Inflammatory macrophage treated with lipopolysaccharide for 4 hours (primary cell): ENCODE measurements at regions not wholly inside any gene's neighbourhood (a gene's known extent, or its start where the extent isn't known, plus 50 kb on each side); places are given as distances from the start of the nearest gene placed in this dataset.
"Not testable (repeated sequence)": the region's sequence is repeated elsewhere in the genome, so short reads cannot be mapped to it uniquely, and the experiment has no call there.

Experiments
- DNase-seq: peaks from one replicate; pipeline ENCODE4 v3.0.0-alpha.2; 2020

DNA sequence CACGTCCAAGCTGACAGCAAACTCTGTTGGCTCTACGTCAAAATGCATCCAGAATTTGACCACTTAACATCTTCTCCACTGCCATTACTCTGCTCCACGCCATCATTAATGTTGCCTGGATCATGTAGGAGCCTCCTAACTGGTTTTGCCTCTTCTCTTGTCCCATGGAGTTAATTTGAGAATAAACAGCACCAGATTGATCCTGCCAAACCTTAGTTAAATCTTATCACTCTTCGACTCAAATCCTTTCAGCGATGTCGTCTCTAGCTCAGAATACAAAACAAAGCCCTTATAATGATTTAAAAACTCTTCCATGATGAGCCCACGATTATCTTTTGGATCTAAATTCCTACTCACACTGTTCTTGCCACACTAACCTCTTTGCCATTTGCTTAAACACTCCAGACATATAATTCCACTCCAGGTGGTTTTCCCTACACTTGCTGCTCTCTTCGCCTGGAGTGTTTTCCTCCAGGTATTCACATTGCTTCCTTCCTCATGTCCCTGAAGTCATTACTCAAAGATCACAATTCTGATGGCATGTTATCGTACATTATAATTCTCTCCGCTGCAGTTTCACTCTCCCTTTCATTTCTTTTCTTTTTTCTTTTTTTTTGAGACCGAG, 90.7 kb upstream of the KCNK2 start:
- DNase-seq = no peak

DNA sequence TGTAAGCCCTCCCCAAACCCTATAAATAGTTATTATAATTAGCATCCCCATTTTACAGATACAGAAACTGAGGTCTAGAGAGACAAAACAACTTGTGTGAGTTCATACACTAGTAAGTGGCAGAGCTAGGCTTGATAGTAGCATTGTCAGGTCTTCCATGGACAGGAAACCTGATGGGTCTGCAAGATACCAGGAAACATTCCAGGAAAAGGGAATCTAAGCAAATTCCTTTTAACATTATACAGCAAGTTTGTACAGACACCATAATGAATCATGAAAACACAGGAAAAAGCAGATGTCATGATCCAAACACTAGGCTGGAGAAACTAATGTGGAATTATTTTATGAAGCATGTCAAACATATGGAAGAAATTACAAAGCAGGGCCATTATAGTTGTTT, 89.1 kb upstream of the KCNK2 start:
- no peak for DNase-seq

DNA sequence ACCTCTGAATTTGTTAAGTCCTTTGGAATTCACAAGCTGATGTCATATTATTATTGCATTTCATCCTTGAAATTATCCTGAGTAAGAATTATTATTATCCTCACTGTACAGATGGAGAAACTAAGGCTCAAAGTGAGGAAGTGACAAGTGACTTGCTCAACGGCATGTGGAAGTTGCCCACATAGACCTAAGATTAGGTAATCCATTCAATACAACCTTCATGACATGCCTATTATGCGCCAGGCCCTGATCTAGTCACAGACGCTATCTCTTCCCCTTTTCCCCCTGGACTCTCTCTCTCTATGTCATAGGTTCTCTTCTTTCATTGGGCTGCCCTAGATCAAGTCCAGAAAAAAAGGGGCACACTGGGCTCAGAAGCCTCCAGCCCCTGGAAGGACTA, 84.9 kb upstream of the KCNK2 start:
- DNase-seq = no peak

DNA sequence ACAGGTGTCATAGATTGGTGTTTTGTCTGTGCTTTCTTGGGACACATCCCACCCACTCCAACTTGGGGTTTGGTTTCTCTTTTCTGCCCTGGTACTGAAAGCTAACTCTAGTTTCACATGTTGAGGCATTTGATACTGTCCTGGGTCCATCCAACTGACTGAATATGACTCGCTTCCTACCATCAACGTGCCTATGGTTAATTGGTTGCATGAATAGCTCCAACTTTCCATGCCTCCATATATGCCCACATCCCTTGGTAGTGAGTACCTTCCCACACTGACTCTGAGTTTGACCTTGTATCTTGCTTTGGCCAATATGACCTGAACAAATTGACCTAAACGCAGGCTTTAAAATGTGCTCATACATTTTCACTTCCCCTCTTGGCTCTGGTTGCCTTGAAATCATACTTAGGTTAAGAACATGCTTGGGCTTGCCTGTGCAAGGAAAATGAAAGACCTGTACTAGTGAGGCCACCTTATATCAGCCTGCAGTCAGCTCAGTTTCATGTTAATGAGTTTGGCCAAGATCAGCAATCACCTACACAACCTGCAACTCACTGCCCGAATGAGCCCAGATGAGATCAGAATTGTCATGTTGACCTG, 81.0 kb upstream of the KCNK2 start:
- DNase-seq = no peak

DNA sequence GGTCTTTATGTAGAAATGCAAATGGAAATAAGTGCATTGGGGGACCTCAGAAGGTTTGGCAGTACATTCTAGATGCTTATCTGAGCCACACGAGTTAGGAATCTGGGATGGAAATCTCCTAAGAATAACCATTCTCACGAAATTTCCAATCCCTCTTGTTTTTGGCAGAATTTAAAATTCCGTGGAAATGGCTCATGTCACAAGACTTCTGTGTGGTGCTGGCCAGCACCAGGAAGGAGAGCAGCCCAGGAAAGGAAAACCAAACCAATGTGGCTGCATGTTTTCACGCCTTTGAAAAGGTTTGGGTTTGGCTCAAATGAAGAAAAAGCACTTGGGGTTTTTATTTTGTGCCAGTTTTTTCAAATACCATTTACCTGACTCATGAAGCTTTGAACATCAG, 80.1 kb upstream of the KCNK2 start:
- no peak for DNase-seq

DNA sequence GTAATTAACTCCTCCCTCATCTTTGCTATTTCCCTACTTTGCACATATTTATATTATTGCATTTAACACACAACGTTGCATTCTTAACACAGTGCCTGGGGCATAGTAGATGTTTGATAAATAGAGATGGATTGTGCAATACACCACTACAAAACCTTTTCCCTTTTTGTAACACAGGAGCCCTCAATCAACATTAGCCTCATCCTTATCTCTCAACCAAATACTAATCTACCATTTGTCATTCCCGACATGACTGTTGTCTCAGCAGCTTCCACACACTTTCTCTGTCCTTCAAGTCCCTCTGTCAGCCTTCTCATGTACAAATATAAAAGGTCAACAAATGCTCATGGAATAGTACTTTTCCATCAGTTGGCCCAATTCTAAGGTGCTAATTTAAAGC, 78.9 kb upstream of the KCNK2 start:
- no peak for DNase-seq

DNA sequence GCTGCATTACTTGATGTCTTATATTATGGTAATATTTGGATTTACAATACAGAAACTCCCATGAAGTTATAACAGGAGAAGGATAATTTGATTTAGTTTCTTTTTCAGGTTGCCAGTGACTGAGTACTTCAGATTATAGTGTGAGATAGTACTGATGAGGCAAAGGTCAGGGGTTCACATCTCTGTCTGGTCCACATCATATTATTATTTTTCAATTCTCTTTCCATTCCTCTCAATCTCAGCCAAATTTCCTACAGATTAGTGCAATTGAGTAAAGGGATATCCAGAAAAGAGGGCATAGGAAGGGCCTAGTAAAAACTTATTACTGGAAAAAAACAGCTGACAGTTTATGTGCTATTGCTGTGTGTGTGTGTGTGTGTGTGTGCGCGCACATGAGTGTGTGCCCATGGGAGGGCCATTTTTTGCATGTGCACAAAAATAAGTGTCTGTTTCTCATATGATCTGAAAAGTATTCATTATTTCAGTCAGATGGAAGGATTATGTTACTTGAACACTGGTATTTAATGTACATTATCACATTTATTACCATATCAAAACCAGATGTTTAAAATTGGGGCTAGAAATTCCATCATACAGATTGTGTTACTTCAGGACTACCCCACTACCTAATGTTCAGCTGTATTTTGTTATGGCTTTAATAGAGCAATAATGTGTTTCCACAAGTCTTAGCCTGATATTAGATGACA, 78.3 kb upstream of the KCNK2 start:
- no peak for DNase-seq

DNA sequence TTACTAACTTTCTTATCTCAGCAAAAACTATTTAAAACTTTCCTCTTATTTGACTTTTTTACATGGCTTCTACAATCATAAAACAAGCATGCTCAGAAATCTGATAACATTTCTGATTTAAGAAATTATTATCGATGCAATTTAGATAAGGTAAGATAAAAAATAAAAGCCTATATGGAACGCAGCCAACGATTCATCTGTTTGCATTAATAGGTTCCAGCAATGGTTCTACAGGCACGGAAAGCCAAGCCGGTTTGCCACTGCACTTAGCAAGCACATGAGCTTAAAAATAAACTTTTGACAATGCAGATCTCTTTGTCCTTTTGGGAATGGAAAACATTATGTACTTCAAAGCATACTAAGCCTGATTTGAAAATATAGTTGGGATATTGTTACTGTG, 77.5 kb upstream of the KCNK2 start:
- no peak for DNase-seq

DNA sequence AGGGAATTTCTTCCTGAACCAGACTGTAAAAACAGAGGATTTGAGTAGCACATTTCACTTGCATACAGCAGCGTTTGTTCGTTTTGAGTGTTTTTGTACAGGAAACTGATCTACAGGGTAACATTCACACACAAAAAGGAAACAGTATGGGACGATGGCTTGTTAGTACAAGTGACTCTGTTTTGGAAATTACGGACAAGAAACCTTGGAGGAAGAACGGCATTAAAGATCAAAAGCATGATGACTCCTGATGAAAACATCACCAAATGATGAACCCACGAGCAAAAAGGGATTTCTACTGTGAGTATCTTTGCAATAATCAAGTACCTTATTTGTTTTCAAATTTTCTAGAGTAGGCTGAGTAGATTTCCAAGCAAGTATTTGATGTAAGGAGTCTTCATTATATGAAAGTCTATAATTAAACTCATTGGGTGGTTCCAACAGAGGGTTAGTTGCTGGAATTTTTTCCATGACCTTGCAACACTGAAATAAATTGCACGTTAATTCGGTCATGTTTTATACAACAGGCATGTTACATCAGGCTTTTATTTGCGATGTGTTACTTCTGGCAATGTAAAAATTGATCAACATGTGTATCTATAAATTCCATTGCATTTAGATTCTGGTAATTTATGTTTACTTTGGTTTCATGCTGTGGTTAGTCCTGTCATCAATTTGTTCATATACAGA, 76.7 kb upstream of the KCNK2 start:
- DNase-seq = no peak

DNA sequence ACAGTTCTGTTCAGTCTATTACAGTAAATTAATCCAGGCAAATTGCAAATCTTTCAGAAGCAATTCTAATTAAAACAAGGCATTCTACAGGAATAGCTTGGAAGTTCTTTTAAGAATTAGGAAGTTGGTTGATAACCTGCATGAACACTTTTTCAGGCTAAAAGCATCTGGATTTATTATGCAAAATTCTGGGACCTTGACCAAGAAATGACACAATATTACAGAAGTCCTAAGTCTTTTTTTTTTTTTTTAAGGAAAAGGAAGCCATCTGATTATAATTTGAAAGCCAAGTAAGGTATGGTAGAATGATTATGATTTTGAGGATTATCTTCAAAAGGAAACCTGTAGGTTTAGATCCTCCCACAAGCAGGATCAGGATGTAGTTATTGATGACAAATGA, 74.7 kb upstream of the KCNK2 start:
- no peak for DNase-seq

DNA sequence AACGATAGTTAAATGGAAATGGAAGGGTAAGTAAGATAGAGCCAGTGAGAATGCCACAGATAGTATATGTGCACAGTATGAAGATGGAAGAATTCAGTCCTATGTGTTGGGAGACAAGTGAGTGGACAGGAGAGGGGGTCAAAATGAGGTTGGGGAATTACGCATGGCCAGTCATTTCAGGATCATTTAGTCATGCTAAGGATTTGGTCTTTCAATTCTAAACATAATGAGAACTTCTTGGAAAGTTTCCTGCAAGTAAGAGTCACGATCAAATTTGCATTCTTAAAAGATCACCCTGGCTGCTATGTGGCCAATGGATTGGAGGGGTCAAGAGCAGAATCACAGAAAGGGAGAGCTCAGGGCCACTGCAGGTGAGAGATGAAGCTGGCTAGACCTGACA, 64.0 kb upstream of the KCNK2 start:
- no peak for DNase-seq

DNA sequence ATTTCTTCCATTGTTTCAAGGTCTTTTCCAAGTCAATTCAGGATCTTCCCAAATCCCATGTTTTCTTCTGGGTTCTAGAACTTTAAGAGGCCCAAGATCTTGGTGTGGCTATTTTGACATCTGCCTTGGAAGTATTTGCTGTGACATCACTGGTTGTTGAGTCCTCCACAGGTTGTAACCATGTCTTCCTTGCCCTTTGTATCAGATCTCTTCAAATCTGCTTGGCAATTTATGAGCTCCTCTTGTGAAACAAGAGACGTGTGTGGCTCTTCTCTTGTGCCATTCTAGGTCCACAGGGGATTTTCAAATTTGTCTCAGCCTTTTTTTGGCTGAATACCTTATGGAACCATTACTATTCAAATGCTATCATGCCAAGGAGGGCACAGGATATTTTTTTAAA, 60.3 kb upstream of the KCNK2 start:
- DNase-seq = no peak

DNA sequence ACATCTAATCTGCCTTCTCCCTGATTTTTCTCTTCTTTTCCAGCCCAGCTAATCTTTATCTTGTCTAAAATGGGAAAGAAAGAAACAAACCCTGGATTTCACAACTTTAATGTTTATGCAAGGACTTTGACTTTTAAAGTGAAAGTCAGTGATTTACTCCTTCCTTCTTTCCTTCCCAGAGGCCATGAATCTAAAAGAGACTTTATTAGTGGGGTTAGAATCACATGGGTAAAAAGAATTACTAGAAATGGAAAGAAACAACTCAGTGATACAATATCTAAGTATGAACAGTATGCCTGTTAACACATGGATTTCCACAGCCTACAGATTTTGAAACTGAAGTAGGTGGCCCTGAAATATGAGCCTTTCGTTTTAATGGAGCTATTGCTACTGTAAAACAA, 59.8 kb upstream of the KCNK2 start:
- no peak for DNase-seq

DNA sequence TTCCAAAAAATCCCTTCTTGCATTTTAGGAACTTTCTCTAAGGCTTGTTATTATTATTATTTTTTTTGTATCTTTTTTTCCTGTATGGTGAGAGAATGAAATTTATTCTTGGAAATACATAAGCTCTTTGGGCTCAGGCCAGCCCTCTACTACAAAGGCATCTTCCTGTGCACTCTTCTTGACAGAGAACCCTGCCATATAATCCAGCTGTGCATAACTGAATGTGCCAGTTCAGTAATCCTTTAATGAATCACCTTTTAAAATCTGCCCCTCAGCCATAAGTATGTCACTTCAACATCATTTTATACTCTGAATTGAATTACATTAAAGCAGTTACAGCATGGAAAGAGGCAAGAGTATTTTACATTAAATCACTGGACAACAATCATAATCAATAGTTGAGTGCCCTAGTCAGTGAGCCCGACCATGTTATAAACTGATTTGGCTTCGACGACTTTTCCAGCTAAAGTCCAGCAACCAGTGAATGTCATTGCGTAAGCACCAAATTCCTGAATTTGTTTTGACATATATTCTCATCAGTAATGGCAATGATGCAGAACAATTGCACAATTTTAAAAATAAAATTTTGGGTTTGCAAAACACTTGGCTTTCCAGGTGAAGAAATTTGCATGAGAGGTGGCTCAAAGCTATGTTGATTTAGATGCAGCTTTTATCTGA, 59.2 kb upstream of the KCNK2 start:
- no peak for DNase-seq

DNA sequence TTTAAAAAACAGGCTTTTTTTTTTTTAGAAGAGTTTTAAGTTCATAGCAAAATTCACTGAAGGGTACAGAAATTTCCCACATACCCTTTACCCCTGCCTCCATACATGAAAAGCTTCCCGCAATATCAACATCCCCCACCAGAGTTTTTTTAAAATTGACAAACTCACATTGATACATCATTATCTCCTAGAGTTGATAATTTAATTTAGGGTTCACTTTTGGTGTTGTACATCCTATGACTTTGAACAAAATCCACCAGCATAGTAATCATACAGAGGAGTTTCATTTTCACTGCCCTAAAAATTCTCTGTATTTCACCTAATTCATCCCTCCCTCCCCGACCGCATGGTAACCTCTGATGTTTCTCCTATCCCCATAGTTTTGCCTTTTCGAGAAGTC, 53.6 kb upstream of the KCNK2 start:
- no peak for DNase-seq

DNA sequence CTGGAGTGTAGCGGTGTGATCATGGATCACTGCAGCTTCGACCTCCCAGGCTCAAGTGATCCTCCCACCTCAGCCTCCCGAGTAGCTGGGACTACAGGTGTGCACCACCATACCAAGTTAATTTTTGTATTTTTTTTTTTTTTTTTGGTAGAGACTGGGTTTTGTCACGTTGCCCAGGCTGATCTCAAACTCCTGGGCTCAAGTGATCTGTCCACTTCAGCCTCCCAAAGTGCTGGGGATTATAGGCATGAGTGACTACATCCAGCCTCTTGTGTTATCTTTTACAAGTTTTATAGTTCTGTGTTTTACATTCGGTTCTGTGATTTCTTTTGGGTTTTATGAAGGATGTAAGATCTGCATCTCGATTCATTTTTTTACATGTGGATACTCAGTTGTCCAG, 52.0 kb upstream of the KCNK2 start:
- DNase-seq = not testable (repeated sequence)

DNA sequence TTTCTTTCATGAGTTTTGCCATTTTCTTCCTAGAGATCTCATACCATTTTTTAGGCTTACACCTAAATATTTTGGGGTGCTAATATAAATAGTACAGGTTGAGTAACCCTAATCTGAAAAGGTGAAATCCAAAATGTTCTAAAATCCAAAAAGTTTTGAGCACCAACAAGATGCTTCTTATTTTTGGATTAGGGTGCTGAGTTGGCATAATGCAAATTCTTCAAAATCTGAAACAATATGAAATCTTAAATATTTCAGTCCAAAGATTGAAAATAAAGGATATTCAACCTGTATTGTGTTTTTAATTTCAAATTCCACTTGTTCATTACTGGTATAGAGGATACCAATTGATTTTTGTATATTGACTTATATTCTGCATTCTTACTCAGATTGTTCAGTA, 51.1 kb upstream of the KCNK2 start:
- DNase-seq = no peak
